ENCODE measurements at regions not wholly inside any gene's neighbourhood (a gene's known extent, or its start where the extent isn't known, plus 50 kb on each side); places are given as distances from the start of the nearest gene placed in this dataset.

DNA sequence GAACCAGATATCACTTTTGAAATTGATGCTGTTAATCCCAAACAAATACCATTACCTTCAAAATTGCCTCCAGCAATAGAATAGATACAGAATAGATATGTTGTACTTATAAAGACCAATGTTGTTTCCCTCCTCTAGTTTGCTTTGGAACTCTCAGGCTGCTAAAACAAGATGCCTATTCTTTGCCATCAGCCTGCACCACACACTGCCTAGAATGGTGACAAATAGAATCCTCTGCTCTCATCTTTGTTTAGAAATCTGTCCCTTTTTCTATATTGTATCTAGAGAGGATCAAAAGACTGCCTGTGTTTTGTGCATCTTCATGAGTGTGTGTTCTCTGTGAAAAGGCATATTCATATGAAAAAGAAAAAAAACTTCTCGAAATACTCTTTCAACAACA is 349.2 kb upstream of the CCDC54 start:
- Histone ChIP-seq H3K4me1 (ENCODE audit: low read depth) (no peaks in the 10 kb centered on the region), H3K36me3 (ENCODE audit: low read depth) (no peaks in the 10 kb centered on the region), H3K4me3 (no peak overlapping the region), H3K9me3 (no peaks in the 10 kb centered on the region)
- intact Hi-C loops (cut with DNase I, micrococcal nuclease): no loop called here
- ATAC-seq: no peak
- no peak for DNase-seq
- no peak for TF ChIP-seq CTCF (IDR thresholded peaks at IDR 0.05)

DNA sequence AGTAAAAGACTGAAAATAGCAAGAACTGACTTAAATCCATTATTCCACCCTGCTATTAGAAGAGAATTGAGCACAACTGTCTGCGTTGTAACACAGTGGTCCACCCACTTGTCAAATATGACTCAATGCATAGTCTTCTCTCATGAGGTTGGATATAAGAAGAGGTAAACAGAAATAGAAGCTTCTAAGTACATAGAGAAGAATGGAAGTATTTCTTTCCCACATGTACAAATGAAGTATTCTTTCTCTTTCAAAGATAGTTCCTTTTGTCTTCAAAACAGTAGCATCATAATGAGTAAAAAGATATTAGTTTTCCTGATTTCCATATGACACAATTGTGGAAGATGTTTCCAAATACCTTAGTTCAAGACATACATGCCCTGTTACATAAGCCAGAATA is 348.6 kb upstream of the CCDC54 start:
- no peak overlapping the region for H3K4me3 ChIP-seq
- no peak for DNase-seq
- intact Hi-C loops (cut with DNase I, micrococcal nuclease): no loop called here
- no peaks in the 10 kb centered on the region for H3K4me1 ChIP-seq (ENCODE audit: low read depth)
- no peak for ATAC-seq
- no peaks in the 10 kb centered on the region for H3K9me3 ChIP-seq
- no peaks in the 10 kb centered on the region for H3K36me3 ChIP-seq (ENCODE audit: low read depth)
- TF ChIP-seq CTCF (IDR thresholded peaks at IDR 0.05): no peak

GRCh38 chr3:107032111-107032510 is 345.1 kb upstream of the CCDC54 start:
- intact Hi-C loops (cut with DNase I, micrococcal nuclease): no loop called here
- ATAC-seq: no peak
- TF ChIP-seq CTCF (IDR thresholded peaks at IDR 0.05): no peak
- no peak for DNase-seq
- Histone ChIP-seq H3K9me3 (peaks cover 6% of the 10 kb centered on the region), H3K4me3 (no peak overlapping the region), H3K4me1 (ENCODE audit: low read depth) (no peaks in the 10 kb centered on the region), H3K36me3 (ENCODE audit: low read depth) (no peaks in the 10 kb centered on the region)

GRCh38 chr3:107034142-107034541 is 343.1 kb upstream of the CCDC54 start:
- Histone ChIP-seq H3K4me1 (ENCODE audit: low read depth) (no peaks in the 10 kb centered on the region), H3K4me3 (no peak overlapping the region), H3K9me3 (peaks cover 15% of the 10 kb centered on the region), H3K36me3 (ENCODE audit: low read depth) (no peaks in the 10 kb centered on the region)
- ATAC-seq (no peak), DNase-seq (no peak)
- intact Hi-C loops (cut with DNase I, micrococcal nuclease): no loop called here
- TF ChIP-seq CTCF (IDR thresholded peaks at IDR 0.05): no peak

DNA sequence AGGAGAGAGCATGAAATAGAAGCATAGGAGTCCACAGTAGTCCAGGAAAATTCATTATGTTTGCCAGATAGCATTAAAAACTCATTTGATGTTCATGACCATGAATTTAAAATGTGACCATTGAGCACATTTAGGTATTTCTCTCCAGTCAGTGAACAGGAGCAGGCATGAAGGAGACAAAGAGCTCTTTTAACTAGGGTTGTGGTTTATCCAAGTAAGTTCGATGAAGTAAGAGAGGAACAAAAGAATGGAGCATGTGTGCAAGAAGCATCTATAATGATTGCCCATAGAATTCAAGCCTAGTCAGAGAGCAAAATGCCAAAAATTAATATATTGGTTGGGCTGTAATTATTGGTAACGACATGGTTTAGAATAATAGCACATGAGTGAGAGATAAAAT is 342.1 kb upstream of the CCDC54 start:
- H3K36me3 ChIP-seq (ENCODE audit: low read depth): no peaks in the 10 kb centered on the region
- intact Hi-C loops (cut with DNase I, micrococcal nuclease): no loop called here
- peaks cover 15% of the 10 kb centered on the region for H3K9me3 ChIP-seq
- H3K4me3 ChIP-seq: no peak overlapping the region
- ATAC-seq (no peak), DNase-seq (no peak)
- H3K4me1 ChIP-seq (ENCODE audit: low read depth): no peaks in the 10 kb centered on the region
- no peak for TF ChIP-seq CTCF (IDR thresholded peaks at IDR 0.05)

DNA sequence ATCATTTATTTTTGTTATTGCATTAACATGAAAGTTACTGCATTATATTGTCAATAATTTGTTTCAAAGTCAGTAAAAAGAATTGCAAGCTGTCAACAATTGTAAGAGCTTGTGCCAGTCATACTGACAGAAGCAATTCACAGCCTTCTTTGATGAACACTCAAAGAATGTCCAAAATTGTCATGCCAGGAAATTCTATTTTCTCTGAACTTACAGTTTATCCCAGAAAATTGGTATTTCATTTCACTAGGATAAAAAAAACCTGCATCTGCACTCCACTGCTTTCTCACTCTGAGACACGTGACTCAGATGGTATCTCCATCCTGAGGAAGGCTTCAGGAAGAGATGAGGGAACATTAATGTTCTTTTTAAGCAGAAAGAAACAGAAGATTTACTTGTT is 332.6 kb upstream of the CCDC54 start:
- intact Hi-C loops (cut with DNase I, micrococcal nuclease): no loop called here

More for the DNA sequence above, 332.6 kb upstream of the CCDC54 start:
- Histone ChIP-seq H3K4me3 (no peak overlapping the region), H3K4me1 (ENCODE audit: low read depth) (no peaks in the 10 kb centered on the region), H3K9me3 (no peaks in the 10 kb centered on the region), H3K36me3 (ENCODE audit: low read depth) (no peaks in the 10 kb centered on the region)
- TF ChIP-seq CTCF (IDR thresholded peaks at IDR 0.05): no peak
- ATAC-seq (no peak), DNase-seq (no peak)

All from mucosa of descending colon (tissue), 3 donors.